Fibroblast of mammary gland (primary cell): ENCODE measurements at regions not wholly inside any gene's neighbourhood (a gene's known extent, or its start where the extent isn't known, plus 50 kb on each side); places are given as distances from the start of the nearest gene placed in this dataset.

Source experiments
- DNase-seq: peaks from one replicate; pipeline ENCODE4 v3.0.0-alpha.2; 2010; ENCODE audit warnings: low read depth
- H3K4me3 ChIP-seq: 2 replicates; pipeline ENCODE4 v1.5.1; 2011; ENCODE audit warnings: low read depth, mild to moderate bottlenecking, low read length, moderate library complexity; ENCODE audit not compliant: control insufficient read depth
- TF ChIP-seq, protein P1 (sequence below): conservative IDR thresholded peaks from 2 replicates; pipeline ENCODE4 v1.5.1; 2011; ENCODE audit warnings: low read depth, low read length, inconsistent platforms; ENCODE audit not compliant: control insufficient read depth, insufficient read depth

GRCh38 chr11:42951266-42951665, 360.5 kb upstream of the API5 start:
- DNase-seq = no peak
- H3K4me3 ChIP-seq = no peak overlapping the region
- TF ChIP-seq, protein P1, sequence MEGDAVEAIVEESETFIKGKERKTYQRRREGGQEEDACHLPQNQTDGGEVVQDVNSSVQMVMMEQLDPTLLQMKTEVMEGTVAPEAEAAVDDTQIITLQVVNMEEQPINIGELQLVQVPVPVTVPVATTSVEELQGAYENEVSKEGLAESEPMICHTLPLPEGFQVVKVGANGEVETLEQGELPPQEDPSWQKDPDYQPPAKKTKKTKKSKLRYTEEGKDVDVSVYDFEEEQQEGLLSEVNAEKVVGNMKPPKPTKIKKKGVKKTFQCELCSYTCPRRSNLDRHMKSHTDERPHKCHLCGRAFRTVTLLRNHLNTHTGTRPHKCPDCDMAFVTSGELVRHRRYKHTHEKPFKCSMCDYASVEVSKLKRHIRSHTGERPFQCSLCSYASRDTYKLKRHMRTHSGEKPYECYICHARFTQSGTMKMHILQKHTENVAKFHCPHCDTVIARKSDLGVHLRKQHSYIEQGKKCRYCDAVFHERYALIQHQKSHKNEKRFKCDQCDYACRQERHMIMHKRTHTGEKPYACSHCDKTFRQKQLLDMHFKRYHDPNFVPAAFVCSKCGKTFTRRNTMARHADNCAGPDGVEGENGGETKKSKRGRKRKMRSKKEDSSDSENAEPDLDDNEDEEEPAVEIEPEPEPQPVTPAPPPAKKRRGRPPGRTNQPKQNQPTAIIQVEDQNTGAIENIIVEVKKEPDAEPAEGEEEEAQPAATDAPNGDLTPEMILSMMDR = no peak

GRCh38 chr11:42957831-42958230, 354.0 kb upstream of the API5 start:
- no peak for DNase-seq
- H3K4me3 ChIP-seq = no peak overlapping the region
- TF ChIP-seq, protein P1 = no peak

GRCh38 chr11:42958635-42959034, 353.2 kb upstream of the API5 start:
- TF ChIP-seq, protein P1 = no peak
- DNase-seq = no peak
- no peak overlapping the region for H3K4me3 ChIP-seq

GRCh38 chr11:42960521-42961088, 351.2 kb upstream of the API5 start:
- TF ChIP-seq, protein P1 = no peak
- no peak for DNase-seq
- no peak overlapping the region for H3K4me3 ChIP-seq

- H3K4me3 ChIP-seq = no peak overlapping the region
- TF ChIP-seq, protein P1 = no peak
- no peak for DNase-seq
These were observed 344.1 kb upstream of the API5 start for GRCh38 chr11:42967653-42968052.

GRCh38 chr11:42972741-42973140, 339.1 kb upstream of the API5 start:
- DNase-seq = no peak
- TF ChIP-seq, protein P1 = no peak
- no peak overlapping the region for H3K4me3 ChIP-seq

DNA sequence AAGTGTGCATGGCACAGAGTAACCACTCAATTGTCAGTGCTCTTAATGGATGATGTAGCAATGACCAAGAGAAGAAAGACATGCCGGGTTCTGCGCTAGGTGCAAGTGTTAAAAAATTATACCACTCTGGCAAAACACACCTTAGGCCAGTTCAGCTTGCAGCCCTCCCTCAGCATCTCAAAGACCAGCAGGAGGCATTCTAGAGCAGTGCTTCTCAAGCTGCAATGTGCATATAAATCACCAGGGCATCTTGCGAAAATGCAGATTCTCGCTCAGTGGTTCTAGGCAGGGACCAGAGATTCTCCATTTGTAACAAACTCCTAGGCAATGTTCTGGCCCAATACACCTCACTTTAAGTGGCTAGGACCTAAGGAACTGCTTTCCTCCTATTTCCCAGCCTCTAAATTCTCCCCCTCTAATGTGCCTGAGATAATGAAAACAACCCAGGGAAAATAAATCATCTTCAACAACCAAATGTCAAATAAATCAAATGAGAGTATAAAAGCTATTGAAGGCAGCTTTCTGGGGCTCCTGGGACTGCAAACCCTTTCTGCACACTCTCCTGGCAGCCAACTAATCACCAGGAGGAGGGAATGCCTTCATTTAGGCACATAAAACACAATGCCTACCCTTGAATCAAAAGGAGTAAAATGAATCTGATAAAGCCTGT, 337.2 kb upstream of the API5 start:
- DNase-seq = no peak
- TF ChIP-seq, protein P1 = no peak
- H3K4me3 ChIP-seq = no peak overlapping the region
